ENCODE measurements at regions not wholly inside any gene's neighbourhood (a gene's known extent, or its start where the extent isn't known, plus 50 kb on each side); places are given as distances from the start of the nearest gene placed in this dataset.

GRCh38 chr10:78980815-78981214 lies 88.0 kb upstream of the ZMIZ1 start:
- in situ Hi-C loops (cut with HindIII; ENCODE audit: low sequenced_read_pairs) = no loop called here
- no peak for DNase-seq (ENCODE audit: low spot score)

GRCh38 chr10:78981257-78981969 lies 87.4 kb upstream of the ZMIZ1 start:
- in situ Hi-C loops (cut with HindIII; ENCODE audit: low sequenced_read_pairs) = no loop called here
- DNase-seq (ENCODE audit: low spot score) = no peak

- peak; percentile 84 for DNase-seq (ENCODE audit: low spot score)
- in situ Hi-C loops (cut with HindIII; ENCODE audit: low sequenced_read_pairs) = no loop called here
Measured at GRCh38 chr10:78981970-78982281, 86.8 kb upstream of the ZMIZ1 start.

- in situ Hi-C loops (cut with HindIII; ENCODE audit: low sequenced_read_pairs) = no loop called here
- DNase-seq (ENCODE audit: low spot score) = no peak
Measured at GRCh38 chr10:78982726-78983125, 86.0 kb upstream of the ZMIZ1 start.

- in situ Hi-C loops (cut with HindIII; ENCODE audit: low sequenced_read_pairs) = no loop called here
- no peak for DNase-seq (ENCODE audit: low spot score)
Measured at GRCh38 chr10:78983608-78984007, 85.2 kb upstream of the ZMIZ1 start.

GRCh38 chr10:78985973-78986818 lies 82.6 kb upstream of the ZMIZ1 start:
- in situ Hi-C loops (cut with HindIII; ENCODE audit: low sequenced_read_pairs) = no loop called here

GRCh38 chr10:78991187-78991586 lies 77.6 kb upstream of the ZMIZ1 start:
- in situ Hi-C loops (cut with HindIII; ENCODE audit: low sequenced_read_pairs) = no loop called here
- DNase-seq (ENCODE audit: low spot score) = no peak

More at GRCh38 chr10:78985973-78986818, 82.6 kb upstream of the ZMIZ1 start:
- no peak for DNase-seq (ENCODE audit: low spot score)

- in situ Hi-C loops (cut with HindIII; ENCODE audit: low sequenced_read_pairs) = no loop called here
- DNase-seq (ENCODE audit: low spot score) = no peak
Measured at GRCh38 chr10:78992333-78992732, 76.4 kb upstream of the ZMIZ1 start.

- DNase-seq (ENCODE audit: low spot score) = no peak
- in situ Hi-C loops (cut with HindIII; ENCODE audit: low sequenced_read_pairs) = no loop called here
Measured at GRCh38 chr10:78993261-78993945, 75.4 kb upstream of the ZMIZ1 start.

GRCh38 chr10:78995987-78996791 lies 72.6 kb upstream of the ZMIZ1 start:
- DNase-seq (ENCODE audit: low spot score) = no peak
- in situ Hi-C loops (cut with HindIII; ENCODE audit: low sequenced_read_pairs) = no loop called here

- in situ Hi-C loops (cut with HindIII; ENCODE audit: low sequenced_read_pairs) = no loop called here
- no peak for DNase-seq (ENCODE audit: low spot score)
Measured at GRCh38 chr10:78996792-78997129, 72.0 kb upstream of the ZMIZ1 start.

GRCh38 chr10:78997635-78998618 lies 70.8 kb upstream of the ZMIZ1 start:
- DNase-seq (ENCODE audit: low spot score) = no peak
- in situ Hi-C loops (cut with HindIII; ENCODE audit: low sequenced_read_pairs) = no loop called here

- DNase-seq (ENCODE audit: low spot score) = no peak
- in situ Hi-C loops (cut with HindIII; ENCODE audit: low sequenced_read_pairs) = no loop called here
Measured at GRCh38 chr10:79001082-79001885, 67.5 kb upstream of the ZMIZ1 start.

GRCh38 chr10:79002336-79002735 lies 66.4 kb upstream of the ZMIZ1 start:
- no peak for DNase-seq (ENCODE audit: low spot score)
- in situ Hi-C loops (cut with HindIII; ENCODE audit: low sequenced_read_pairs) = no loop called here

GRCh38 chr10:79003183-79004100 lies 65.3 kb upstream of the ZMIZ1 start:
- in situ Hi-C loops (cut with HindIII; ENCODE audit: low sequenced_read_pairs) = no loop called here
- DNase-seq (ENCODE audit: low spot score) = peak; percentile 88

- in situ Hi-C loops (cut with HindIII; ENCODE audit: low sequenced_read_pairs) = no loop called here
- no peak for DNase-seq (ENCODE audit: low spot score)
Measured at GRCh38 chr10:79004311-79004710, 64.5 kb upstream of the ZMIZ1 start.
